Activated CD8-positive, alpha-beta T cell treated with anti-CD3 and anti-CD28 coated beads for 36 hours (primary cell): ENCODE measurements at regions not wholly inside any gene's neighbourhood (a gene's known extent, or its start where the extent isn't known, plus 50 kb on each side); places are given as distances from the start of the nearest gene placed in this dataset.
"Not testable (repeated sequence)": the region's sequence is repeated elsewhere in the genome, so short reads cannot be mapped to it uniquely, and the experiment has no call there.

Experiments used
- ATAC-seq: fragments of 200-7000 bp; cut with Tn5 transposase; one replicate; pipeline ENCODE4 v1.10.0; 2021; ENCODE audit warnings: mild to moderate bottlenecking, moderate library complexity
- CTCF ChIA-PET: fragments of 350-600 bp; sonication (Branson Sonifier 250); formaldehyde crosslinking; loops from one replicate; lab custom pipeline; 2021; ENCODE audit warnings: antibody characterized with exemption; lab: Charles Lee
- POLR2A ChIA-PET: fragments of 350-600 bp; sonication (Branson Sonifier 250); formaldehyde crosslinking; loops from one replicate; lab custom pipeline; 2021; ENCODE audit warnings: antibody characterized with exemption; lab: Charles Lee
- DNase-seq: peaks from one replicate; pipeline ENCODE4 v3.0.0-alpha.2; 2020
- H3K27ac Mint-ChIP-seq: one replicate; pipeline ENCODE4 v1.8.0; 2021; ENCODE audit warnings: mild to moderate bottlenecking, mixed read lengths
- H3K27me3 Mint-ChIP-seq: one replicate; pipeline ENCODE4 v1.8.0; 2021; ENCODE audit warnings: mixed read lengths
- H3K36me3 Mint-ChIP-seq: one replicate; pipeline ENCODE4 v1.8.0; 2021; ENCODE audit warnings: low read depth, mixed read lengths
- H3K4me1 Mint-ChIP-seq: one replicate; pipeline ENCODE4 v1.8.0; 2021; ENCODE audit warnings: low read depth, mixed read lengths
- H3K4me3 Mint-ChIP-seq: one replicate; pipeline ENCODE4 v1.8.0; 2021; ENCODE audit warnings: mild to moderate bottlenecking, moderate library complexity, mixed read lengths
- H3K9me3 Mint-ChIP-seq: one replicate; pipeline ENCODE4 v1.8.0; 2021; ENCODE audit warnings: mixed read lengths
- intact Hi-C: fragments of 100-400 bp; cut with micrococcal nuclease; formaldehyde crosslinking; loops from one replicate; pipeline ENCODE4 v1.10.0; 2022
- TF ChIP-seq, protein P1 (sequence below): fragments of 200-600 bp; IDR thresholded peaks from one replicate; pipeline ENCODE4 v1.8.0; 2022; ENCODE audit warnings: antibody characterized with exemption, mild to moderate bottlenecking

GRCh38 chr6:67792996-67793395 lies 842.1 kb upstream of the ADGRB3 start:
- POLR2A ChIA-PET: no interaction called here
- TF ChIP-seq, protein P1, sequence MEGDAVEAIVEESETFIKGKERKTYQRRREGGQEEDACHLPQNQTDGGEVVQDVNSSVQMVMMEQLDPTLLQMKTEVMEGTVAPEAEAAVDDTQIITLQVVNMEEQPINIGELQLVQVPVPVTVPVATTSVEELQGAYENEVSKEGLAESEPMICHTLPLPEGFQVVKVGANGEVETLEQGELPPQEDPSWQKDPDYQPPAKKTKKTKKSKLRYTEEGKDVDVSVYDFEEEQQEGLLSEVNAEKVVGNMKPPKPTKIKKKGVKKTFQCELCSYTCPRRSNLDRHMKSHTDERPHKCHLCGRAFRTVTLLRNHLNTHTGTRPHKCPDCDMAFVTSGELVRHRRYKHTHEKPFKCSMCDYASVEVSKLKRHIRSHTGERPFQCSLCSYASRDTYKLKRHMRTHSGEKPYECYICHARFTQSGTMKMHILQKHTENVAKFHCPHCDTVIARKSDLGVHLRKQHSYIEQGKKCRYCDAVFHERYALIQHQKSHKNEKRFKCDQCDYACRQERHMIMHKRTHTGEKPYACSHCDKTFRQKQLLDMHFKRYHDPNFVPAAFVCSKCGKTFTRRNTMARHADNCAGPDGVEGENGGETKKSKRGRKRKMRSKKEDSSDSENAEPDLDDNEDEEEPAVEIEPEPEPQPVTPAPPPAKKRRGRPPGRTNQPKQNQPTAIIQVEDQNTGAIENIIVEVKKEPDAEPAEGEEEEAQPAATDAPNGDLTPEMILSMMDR: no peak
- Mint-ChIP-seq H3K9me3 (no peaks in the 10 kb centered on the region), H3K27ac (no peak overlapping the region), H3K27me3 (no peaks in the 10 kb centered on the region), H3K36me3 (no peaks in the 10 kb centered on the region), H3K4me3 (no peak overlapping the region), H3K4me1 (no peaks in the 10 kb centered on the region)
- intact Hi-C loops: no loop called here
- DNase-seq (no peak), ATAC-seq (no peak)
- CTCF ChIA-PET: no interaction called here

- Mint-ChIP-seq H3K4me1 (no peaks in the 10 kb centered on the region), H3K4me3 (no peak overlapping the region), H3K27ac (no peak overlapping the region), H3K36me3 (no peaks in the 10 kb centered on the region), H3K27me3 (no peaks in the 10 kb centered on the region), H3K9me3 (no peaks in the 10 kb centered on the region)
- TF ChIP-seq, protein P1: no peak
- CTCF ChIA-PET: no interaction called here
- POLR2A ChIA-PET: no interaction called here
- intact Hi-C loops: no loop called here
- DNase-seq: no peak
- ATAC-seq: no peak
These were observed 844.5 kb upstream of the ADGRB3 start for GRCh38 chr6:67790569-67790968.

DNA sequence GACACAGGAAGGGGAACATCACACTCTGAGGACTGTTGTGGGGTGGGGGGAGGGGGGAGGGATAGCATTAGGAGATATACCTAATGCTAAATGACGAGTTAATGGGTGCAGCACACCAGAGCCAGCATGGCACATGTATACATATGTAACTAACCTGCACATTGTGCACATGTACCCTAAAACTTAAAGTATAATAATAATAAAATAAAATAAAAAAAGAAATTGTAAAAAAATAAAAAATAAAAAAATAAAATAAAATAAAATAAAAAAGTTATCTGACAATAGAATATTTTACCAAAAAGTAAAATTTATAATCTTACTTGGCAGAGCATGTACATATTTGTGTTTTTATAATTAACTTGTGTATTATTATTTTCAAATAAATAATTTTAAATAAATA lies 848.0 kb upstream of the ADGRB3 start:
- H3K27me3 Mint-ChIP-seq, POLR2A ChIA-PET, CTCF ChIA-PET, ATAC-seq, H3K36me3 Mint-ChIP-seq, H3K27ac Mint-ChIP-seq, H3K4me3 Mint-ChIP-seq, DNase-seq, H3K9me3 Mint-ChIP-seq, intact Hi-C loops, H3K4me1 Mint-ChIP-seq: not testable (repeated sequence)

DNA sequence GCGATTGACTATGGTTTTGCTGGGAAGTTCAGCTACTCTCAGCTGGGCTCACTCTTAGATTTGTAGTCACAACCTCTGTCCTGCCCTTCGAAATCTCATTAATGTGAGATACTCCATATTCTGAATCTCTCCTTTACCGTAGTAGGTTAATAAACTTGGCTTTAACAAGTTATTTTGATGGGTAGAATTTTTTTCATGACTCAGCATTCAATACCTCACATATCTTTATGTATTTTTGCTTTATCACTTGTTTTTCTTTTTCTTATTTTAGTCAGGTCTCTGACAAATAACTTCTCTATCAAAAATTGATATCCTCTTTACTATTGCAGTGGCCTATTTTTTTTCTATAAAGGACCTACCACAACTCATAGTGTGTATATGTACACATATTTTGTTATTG lies 855.2 kb upstream of the ADGRB3 start:
- ChIA-PET POLR2A (no interaction called here), CTCF (no interaction called here)
- ATAC-seq (no peak), DNase-seq (no peak)
- H3K27me3 Mint-ChIP-seq: no peaks in the 10 kb centered on the region
- H3K4me1 Mint-ChIP-seq: no peaks in the 10 kb centered on the region
- H3K27ac Mint-ChIP-seq: no peak overlapping the region
- peaks cover 7% of the 10 kb centered on the region for H3K9me3 Mint-ChIP-seq
- TF ChIP-seq, protein P1: no peak
- H3K4me3 Mint-ChIP-seq: no peak overlapping the region
- H3K36me3 Mint-ChIP-seq: no peaks in the 10 kb centered on the region
- intact Hi-C loops: no loop called here

DNA sequence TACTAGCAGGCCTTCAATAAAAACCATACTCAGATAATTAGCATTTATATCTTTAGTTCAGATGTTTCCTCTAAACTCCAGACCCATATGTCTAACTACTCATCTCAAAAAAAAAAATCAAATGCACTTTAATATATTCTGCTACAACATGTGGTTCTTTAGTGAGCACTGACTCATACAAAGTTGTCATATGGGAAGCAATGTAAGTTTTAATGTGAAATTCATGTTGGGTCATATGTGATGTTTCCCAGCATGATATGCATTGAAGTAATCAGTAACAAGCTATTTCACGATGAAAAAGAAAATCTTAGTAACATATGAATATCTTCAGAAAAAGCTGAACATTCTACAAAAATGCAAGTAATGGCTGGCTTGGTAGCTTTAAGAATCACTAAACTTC lies 859.7 kb upstream of the ADGRB3 start:
- ChIA-PET CTCF (no interaction called here), POLR2A (no interaction called here)
- no peak for DNase-seq
- ATAC-seq: no peak
- Mint-ChIP-seq H3K4me1 (no peaks in the 10 kb centered on the region), H3K27me3 (no peaks in the 10 kb centered on the region), H3K36me3 (no peaks in the 10 kb centered on the region), H3K9me3 (peaks cover 8% of the 10 kb centered on the region), H3K4me3 (no peak overlapping the region), H3K27ac (no peak overlapping the region)
- intact Hi-C loops: no loop called here
- TF ChIP-seq, protein P1: no peak

DNA sequence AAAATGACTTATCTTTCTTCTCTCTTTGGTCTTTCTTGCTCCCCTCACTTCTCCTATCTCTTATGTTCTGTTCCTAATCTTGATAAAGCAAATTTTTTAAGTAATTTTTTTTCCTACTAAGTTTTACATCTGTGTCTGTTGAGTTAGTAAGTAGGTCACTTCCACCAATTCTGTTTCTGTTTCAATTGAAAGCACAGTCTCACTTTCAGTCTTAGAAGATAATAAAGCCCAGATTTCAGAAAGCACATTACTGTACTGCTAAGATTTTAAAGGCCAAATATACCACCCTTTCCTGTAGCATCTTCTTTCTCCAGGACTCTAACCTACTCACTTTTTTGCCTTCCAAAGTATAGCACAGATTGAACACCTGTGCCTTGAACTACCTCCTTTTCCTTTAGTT lies 866.1 kb upstream of the ADGRB3 start:
- ChIA-PET CTCF (no interaction called here), POLR2A (no interaction called here)
- Mint-ChIP-seq H3K27ac (no peak overlapping the region), H3K9me3 (peaks cover 11% of the 10 kb centered on the region), H3K36me3 (no peaks in the 10 kb centered on the region), H3K4me3 (no peak overlapping the region), H3K27me3 (no peaks in the 10 kb centered on the region), H3K4me1 (no peaks in the 10 kb centered on the region)
- ATAC-seq: no peak
- DNase-seq: no peak
- intact Hi-C loops: no loop called here
- TF ChIP-seq, protein P1: no peak

DNA sequence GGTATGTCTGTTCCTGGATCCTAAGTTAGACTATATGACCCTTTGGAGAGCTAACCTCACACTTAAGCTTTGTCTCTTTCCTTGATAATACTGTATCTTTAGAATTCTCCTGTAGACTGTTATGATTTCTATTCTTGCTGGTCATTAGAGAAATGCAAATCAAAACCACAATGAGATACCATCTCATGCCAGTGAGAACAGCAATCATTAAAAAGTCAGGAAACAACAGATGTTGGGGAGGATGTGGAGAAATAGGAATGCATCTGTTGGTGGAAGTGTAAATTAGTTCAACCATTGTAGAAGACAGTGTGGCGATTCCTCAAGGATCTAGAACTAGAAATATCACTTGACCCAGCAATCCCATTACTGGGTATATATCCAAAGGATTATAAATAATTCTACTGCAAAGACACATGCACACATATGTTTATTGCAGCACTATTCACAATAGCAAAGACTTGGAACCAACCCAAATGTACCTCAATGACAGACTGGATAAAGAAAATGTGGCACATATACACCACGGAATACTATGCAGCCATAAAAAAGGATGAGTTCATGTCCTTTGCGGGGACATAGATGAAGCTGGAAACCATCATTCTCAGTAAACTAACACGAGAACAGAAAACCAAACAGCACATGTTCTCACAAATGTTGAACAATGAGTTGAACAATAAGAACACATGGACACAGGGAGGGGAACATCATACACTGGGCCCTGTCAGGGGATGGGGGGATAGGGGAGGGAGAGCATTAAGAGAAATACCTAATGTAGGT lies 867.8 kb upstream of the ADGRB3 start:
- H3K27ac Mint-ChIP-seq, intact Hi-C loops, ATAC-seq, H3K4me1 Mint-ChIP-seq, CTCF ChIA-PET, DNase-seq, H3K4me3 Mint-ChIP-seq, POLR2A ChIA-PET, H3K27me3 Mint-ChIP-seq, H3K36me3 Mint-ChIP-seq: not testable (repeated sequence)
- peaks cover 11% of the 10 kb centered on the region for H3K9me3 Mint-ChIP-seq
